KMS-11 (cell line): ENCODE measurements at regions not wholly inside any gene's neighbourhood (a gene's known extent, or its start where the extent isn't known, plus 50 kb on each side); places are given as distances from the start of the nearest gene placed in this dataset.

ENCODE experiments used
- H2AFZ ChIP-seq: fragments of 200-600 bp; sonication (generic); 2 replicates; pipeline ENCODE4 v1.6.1; 2016; ENCODE audit warnings: antibody characterized with exemption, mixed run types, low read depth
- H3K27ac ChIP-seq: fragments of 200-600 bp; sonication (generic); 2 replicates; pipeline ENCODE4 v1.6.1; 2016; ENCODE audit warnings: mild to moderate bottlenecking, mixed run types
- H3K27me3 ChIP-seq: fragments of 200-600 bp; sonication (generic); 2 replicates; pipeline ENCODE4 v1.6.1; 2017; ENCODE audit warnings: mild to moderate bottlenecking, low read depth, mixed run types, moderate library complexity; ENCODE audit not compliant: insufficient read depth
- H3K36me3 ChIP-seq: fragments of 200-600 bp; sonication (generic); 2 replicates; pipeline ENCODE4 v1.6.1; 2017; ENCODE audit warnings: mild to moderate bottlenecking, mixed run types; ENCODE audit not compliant: insufficient read depth
- H3K4me1 ChIP-seq: fragments of 200-600 bp; sonication (generic); 2 replicates; pipeline ENCODE4 v1.6.1; 2016; ENCODE audit warnings: mild to moderate bottlenecking, low read depth, mixed run types; ENCODE audit not compliant: poor library complexity, severe bottlenecking
- H3K4me2 ChIP-seq: fragments of 200-600 bp; sonication (generic); 2 replicates; pipeline ENCODE4 v1.7.0; 2016; ENCODE audit warnings: mild to moderate bottlenecking, mixed run types
- H3K4me3 ChIP-seq: fragments of 200-600 bp; sonication (generic); IDR thresholded peaks from 2 replicates; pipeline ENCODE4 v1.6.1; 2017; ENCODE audit warnings: low read depth, low read length, mixed read lengths; ENCODE audit not compliant: insufficient read depth
- H3K79me2 ChIP-seq: fragments of 200-600 bp; sonication (generic); 2 replicates; pipeline ENCODE4 v1.6.1; 2016; ENCODE audit warnings: low read depth, mixed run types; ENCODE audit not compliant: insufficient read depth
- H3K9ac ChIP-seq: fragments of 200-600 bp; sonication (generic); 2 replicates; pipeline ENCODE4 v1.6.1; 2016; ENCODE audit warnings: mild to moderate bottlenecking, mixed run types
- H4K20me1 ChIP-seq: fragments of 200-600 bp; sonication (generic); 2 replicates; pipeline ENCODE4 v1.6.1; 2016; ENCODE audit warnings: mild to moderate bottlenecking, mixed run types; ENCODE audit not compliant: insufficient read depth
- TF ChIP-seq, protein P1 (sequence below): fragments of 200-600 bp; sonication (generic); conservative IDR thresholded peaks from 2 replicates; pipeline ENCODE4 v1.6.1; 2017; ENCODE audit warnings: low read depth, mild to moderate bottlenecking, antibody characterized with exemption, low read length, moderate library complexity, mixed read lengths

DNA sequence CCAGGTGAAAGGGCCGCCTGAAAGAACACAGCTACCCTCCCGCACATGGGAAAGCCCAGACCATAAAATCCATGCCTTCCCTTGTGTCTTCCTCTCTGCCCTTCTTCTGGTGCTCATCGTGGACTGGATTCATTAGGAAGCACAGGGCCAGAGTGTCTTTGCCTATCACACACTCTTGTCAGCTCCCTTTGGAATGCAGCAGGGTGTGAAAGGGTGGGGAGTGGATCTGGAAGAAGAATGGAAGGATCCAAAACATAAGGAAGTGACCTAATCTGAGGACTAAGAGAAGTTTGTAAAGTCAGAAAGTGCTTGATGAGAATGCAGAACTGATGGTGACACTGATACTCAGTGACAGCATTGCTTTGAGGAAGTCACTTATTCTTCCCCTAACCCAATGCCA lies 1147.3 kb upstream of the GOT2 start:
- Histone ChIP-seq H3K27ac (no peak overlapping the region), H3K4me2 (no peak overlapping the region), H3K9ac (no peak overlapping the region), H3K4me1 (no peaks in the 10 kb centered on the region), H4K20me1 (no peaks in the 10 kb centered on the region), H2AFZ (no peak overlapping the region), H3K4me3 (no peak overlapping the region), H3K36me3 (no peaks in the 10 kb centered on the region), H3K79me2 (no peaks in the 10 kb centered on the region), H3K27me3 (no peaks in the 10 kb centered on the region)
- TF ChIP-seq, protein P1, sequence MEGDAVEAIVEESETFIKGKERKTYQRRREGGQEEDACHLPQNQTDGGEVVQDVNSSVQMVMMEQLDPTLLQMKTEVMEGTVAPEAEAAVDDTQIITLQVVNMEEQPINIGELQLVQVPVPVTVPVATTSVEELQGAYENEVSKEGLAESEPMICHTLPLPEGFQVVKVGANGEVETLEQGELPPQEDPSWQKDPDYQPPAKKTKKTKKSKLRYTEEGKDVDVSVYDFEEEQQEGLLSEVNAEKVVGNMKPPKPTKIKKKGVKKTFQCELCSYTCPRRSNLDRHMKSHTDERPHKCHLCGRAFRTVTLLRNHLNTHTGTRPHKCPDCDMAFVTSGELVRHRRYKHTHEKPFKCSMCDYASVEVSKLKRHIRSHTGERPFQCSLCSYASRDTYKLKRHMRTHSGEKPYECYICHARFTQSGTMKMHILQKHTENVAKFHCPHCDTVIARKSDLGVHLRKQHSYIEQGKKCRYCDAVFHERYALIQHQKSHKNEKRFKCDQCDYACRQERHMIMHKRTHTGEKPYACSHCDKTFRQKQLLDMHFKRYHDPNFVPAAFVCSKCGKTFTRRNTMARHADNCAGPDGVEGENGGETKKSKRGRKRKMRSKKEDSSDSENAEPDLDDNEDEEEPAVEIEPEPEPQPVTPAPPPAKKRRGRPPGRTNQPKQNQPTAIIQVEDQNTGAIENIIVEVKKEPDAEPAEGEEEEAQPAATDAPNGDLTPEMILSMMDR: no peak

DNA sequence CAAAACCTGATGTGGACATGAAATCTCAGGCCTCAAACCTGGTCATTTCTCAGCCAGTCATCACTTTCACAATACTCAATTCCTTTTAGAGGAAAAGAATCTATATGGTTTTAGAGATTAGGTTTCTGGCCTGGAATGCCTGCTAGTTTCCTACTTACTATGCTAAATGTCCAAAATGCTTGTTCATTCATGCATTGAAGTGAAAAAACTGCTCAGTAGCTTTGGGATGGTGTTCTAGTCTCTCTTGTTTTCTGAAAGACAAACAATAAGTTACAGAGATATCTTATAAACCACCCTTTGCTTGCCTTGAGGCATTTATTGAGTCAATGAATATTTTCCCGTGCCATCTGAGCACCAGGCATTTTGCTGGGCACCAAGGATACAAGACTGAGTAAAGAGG lies 1146.5 kb upstream of the GOT2 start:
- Histone ChIP-seq H3K36me3 (no peaks in the 10 kb centered on the region), H3K4me1 (no peaks in the 10 kb centered on the region), H3K9ac (no peak overlapping the region), H3K4me2 (no peak overlapping the region), H3K27me3 (no peaks in the 10 kb centered on the region), H3K27ac (no peak overlapping the region), H4K20me1 (no peaks in the 10 kb centered on the region), H3K4me3 (no peak overlapping the region), H3K79me2 (no peaks in the 10 kb centered on the region), H2AFZ (no peak overlapping the region)
- TF ChIP-seq, protein P1: no peak

DNA sequence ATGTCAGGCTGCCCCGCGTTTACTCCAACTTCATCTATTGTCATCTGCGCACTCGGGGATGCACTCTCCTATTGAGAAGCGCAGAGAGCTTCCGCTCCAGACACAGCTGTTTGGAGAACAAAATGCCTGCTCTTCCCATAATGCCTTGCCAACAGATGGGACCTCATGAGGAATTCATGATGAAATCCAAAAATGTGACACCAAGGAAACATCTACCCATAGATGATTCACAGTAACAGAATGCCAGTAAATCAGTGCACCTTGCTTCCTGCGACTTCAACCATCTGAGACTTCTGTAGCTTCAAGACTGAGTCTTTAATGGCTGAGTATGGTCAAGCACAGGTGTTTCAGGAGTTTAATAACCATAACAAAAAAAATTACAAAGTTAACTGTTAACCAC lies 1144.9 kb upstream of the GOT2 start:
- no peak overlapping the region for H3K27ac ChIP-seq
- no peaks in the 10 kb centered on the region for H3K4me1 ChIP-seq
- no peak overlapping the region for H2AFZ ChIP-seq
- TF ChIP-seq, protein P1: no peak
- H3K27me3 ChIP-seq: no peaks in the 10 kb centered on the region
- H3K4me3 ChIP-seq: no peak overlapping the region
- H4K20me1 ChIP-seq: no peaks in the 10 kb centered on the region
- no peaks in the 10 kb centered on the region for H3K36me3 ChIP-seq
- H3K79me2 ChIP-seq: no peaks in the 10 kb centered on the region
- H3K9ac ChIP-seq: no peak overlapping the region
- no peak overlapping the region for H3K4me2 ChIP-seq

DNA sequence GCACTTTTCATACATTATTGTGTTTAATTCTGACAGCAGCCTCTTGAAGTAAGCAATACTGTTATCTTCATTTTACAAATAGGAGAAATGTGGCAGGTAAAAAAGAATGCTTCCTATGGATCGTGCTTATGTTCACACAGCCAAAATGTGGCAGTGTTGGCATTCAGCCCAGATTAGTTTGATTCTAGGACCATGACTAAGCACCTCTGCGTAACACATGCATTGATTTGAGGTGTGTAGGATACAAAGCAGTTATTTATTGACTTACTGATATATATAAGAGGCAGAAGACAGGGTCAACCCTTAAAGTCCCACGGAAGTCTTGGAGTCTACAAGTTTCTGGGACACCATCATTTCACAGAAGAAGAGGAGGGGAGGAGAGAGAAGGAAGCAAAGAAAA lies 1144.4 kb upstream of the GOT2 start:
- no peak overlapping the region for H2AFZ ChIP-seq

More for the DNA sequence above, 1144.4 kb upstream of the GOT2 start:
- H3K27ac ChIP-seq: no peak overlapping the region
- H3K4me2 ChIP-seq: no peak overlapping the region
- H3K79me2 ChIP-seq: no peaks in the 10 kb centered on the region
- TF ChIP-seq, protein P1: no peak
- H3K36me3 ChIP-seq: no peaks in the 10 kb centered on the region
- H3K9ac ChIP-seq: no peak overlapping the region
- no peaks in the 10 kb centered on the region for H3K27me3 ChIP-seq
- no peaks in the 10 kb centered on the region for H4K20me1 ChIP-seq
- H3K4me3 ChIP-seq: no peak overlapping the region
- H3K4me1 ChIP-seq: no peaks in the 10 kb centered on the region
